A673 (cell line): ENCODE measurements at regions not wholly inside any gene's neighbourhood (a gene's known extent, or its start where the extent isn't known, plus 50 kb on each side); places are given as distances from the start of the nearest gene placed in this dataset.

Experiments
- BruUV-seq: library from RNA; stranded (reverse); fragments of 400-500 nt; replicated peaks from 2 replicates; lab custom pipeline; 2021; lab: Mats Ljungman, UMichigan
- CTCF ChIA-PET: fragments of 300-600 bp; sonication (Branson Sonifier 250); formaldehyde crosslinking; loops from one replicate; lab custom pipeline; 2022; ENCODE audit warnings: antibody characterized with exemption; lab: Charles Lee
- POLR2A ChIA-PET: fragments of 300-600 bp; sonication (Branson Sonifier 250); formaldehyde crosslinking; loops from one replicate; lab custom pipeline; 2022; ENCODE audit warnings: antibody characterized with exemption; ENCODE audit not compliant: low non-redundant PET; lab: Charles Lee
- DNase-seq: peaks from one replicate; pipeline ENCODE4 v3.0.0-alpha.2; 2015; ENCODE audit warnings: low spot score
- H3K27ac ChIP-seq: fragments of 200-600 bp; sonication (generic); 2 replicates; pipeline ENCODE4 v1.5.1; 2016; ENCODE audit warnings: mixed run types, low read depth, mild to moderate bottlenecking, mixed read lengths, antibody characterized with exemption, low read length; ENCODE audit not compliant: poor library complexity, severe bottlenecking
- H3K27me3 ChIP-seq: fragments of 200-600 bp; sonication (generic); replicated peaks from 2 replicates; pipeline ENCODE4 v1.6.1; 2017; ENCODE audit warnings: mixed run types, low read depth, mild to moderate bottlenecking, mixed read lengths, antibody characterized with exemption, low read length; ENCODE audit not compliant: insufficient read depth, poor library complexity
- H3K36me3 ChIP-seq: fragments of 200-600 bp; sonication (generic); 2 replicates; pipeline ENCODE4 v1.6.1; 2016; ENCODE audit warnings: mixed run types, mild to moderate bottlenecking, mixed read lengths, antibody characterized with exemption, low read length; ENCODE audit not compliant: insufficient read depth, poor library complexity, severe bottlenecking
- H3K4me1 ChIP-seq: fragments of 200-600 bp; sonication (generic); 2 replicates; pipeline ENCODE4 v1.6.1; 2017; ENCODE audit warnings: mixed run types, mild to moderate bottlenecking, mixed read lengths, antibody characterized with exemption, low read length; ENCODE audit not compliant: insufficient read depth, poor library complexity, severe bottlenecking
- H3K4me3 ChIP-seq: fragments of 200-600 bp; sonication (generic); 2 replicates; pipeline ENCODE4 v1.5.1; 2016; ENCODE audit warnings: low read depth, mixed run types, mild to moderate bottlenecking, mixed read lengths, low read length; ENCODE audit not compliant: poor library complexity, severe bottlenecking
- H3K9me3 ChIP-seq: fragments of 200-600 bp; sonication (generic); 2 replicates; pipeline ENCODE4 v1.6.1; 2016; ENCODE audit warnings: mixed run types, low read depth, mild to moderate bottlenecking, mixed read lengths, antibody characterized with exemption, low read length; ENCODE audit not compliant: poor library complexity, severe bottlenecking
- CTCF ChIP-seq: fragments of 300-800, 200-600 bp; sonication (generic); conservative IDR thresholded peaks from 2 replicates; pipeline ENCODE4 v1.5.1; 2017; ENCODE audit warnings: low read depth, mild to moderate bottlenecking, antibody characterized with exemption, low read length, moderate library complexity, mixed read lengths
- EZH2 ChIP-seq: fragments of 200-600 bp; sonication (generic); IDR thresholded peaks from 2 replicates; pipeline ENCODE4 v1.6.1; 2017; ENCODE audit warnings: borderline replicate concordance, low read depth, mild to moderate bottlenecking, mixed read lengths, antibody characterized with exemption, low read length; ENCODE audit not compliant: poor library complexity, severe bottlenecking
- intact Hi-C: fragments of 100-400 bp; cut with micrococcal nuclease; formaldehyde crosslinking; loops from one replicate; pipeline ENCODE4 v1.10.0; 2022; ENCODE audit not compliant: unreplicated experiment

GRCh38 chr6:167682546-167683027 is 144.1 kb upstream of the AFDN start:
- ChIA-PET CTCF (no interaction called here), POLR2A (no interaction called here)
- TF ChIP-seq CTCF: no peak
- TF ChIP-seq EZH2: no peak
- Histone ChIP-seq H3K36me3 (no peaks in the 10 kb centered on the region), H3K4me3 (no peak overlapping the region), H3K27me3 (no peaks in the 10 kb centered on the region), H3K27ac (no peak overlapping the region), H3K4me1 (peaks cover 14% of the 10 kb centered on the region), H3K9me3 (no peaks in the 10 kb centered on the region)
- BruUV-seq: no TSS peak
- intact Hi-C loops: no loop called here
- DNase-seq: no peak

- no peak overlapping the region for H3K4me3 ChIP-seq
Measured at GRCh38 chr6:167683028-167683862, 143.5 kb upstream of the AFDN start.

More at GRCh38 chr6:167683028-167683862, 143.5 kb upstream of the AFDN start:
- no peaks in the 10 kb centered on the region for H3K36me3 ChIP-seq
- BruUV-seq: no TSS peak
- H3K27ac ChIP-seq: no peak overlapping the region
- POLR2A ChIA-PET: no interaction called here
- H3K4me1 ChIP-seq: peaks cover 8% of the 10 kb centered on the region
- intact Hi-C loops: no loop called here
- CTCF ChIA-PET: no interaction called here
- no peaks in the 10 kb centered on the region for H3K27me3 ChIP-seq
- TF ChIP-seq EZH2 (no peak), CTCF (no peak)
- H3K9me3 ChIP-seq: no peaks in the 10 kb centered on the region
- DNase-seq: no peak
